K562 (cell line): ENCODE measurements at regions not wholly inside any gene's neighbourhood (a gene's known extent, or its start where the extent isn't known, plus 50 kb on each side); places are given as distances from the start of the nearest gene placed in this dataset.

Experiments
- E4F1 ChIP-seq: fragments of 250-450 bp; sonication (Bioruptor Pico); IDR thresholded peaks from 2 replicates; pipeline ENCODE4 v1.5.0; 2021; ENCODE audit warnings: mild to moderate bottlenecking, borderline replicate concordance
- EHMT2 ChIP-seq: fragments of 450-650 bp; IDR thresholded peaks from 2 replicates; pipeline ENCODE4 v1.6.1; 2018; ENCODE audit warnings: antibody characterized with exemption
- ELK1 ChIP-seq: sonication (generic); formaldehyde crosslinking; IDR thresholded peaks from 2 replicates; pipeline ENCODE4 v1.8.1; 2022; ENCODE audit warnings: missing genetic modification reagents
- RBM39 ChIP-seq: fragments of 200-400 bp; formaldehyde crosslinking; optimal IDR thresholded peaks from 2 replicates; pipeline ENCODE3; 2018; ENCODE audit warnings: low read depth, low read length
- ZNF263 ChIP-seq: sonication (generic); formaldehyde crosslinking; IDR thresholded peaks from 2 replicates; pipeline ENCODE4 v1.8.0; 2022; ENCODE audit warnings: mild to moderate bottlenecking, missing genetic modification reagents, borderline replicate concordance
- ZNF717 ChIP-seq: fragments of 250-450 bp; sonication (Bioruptor Pico); IDR thresholded peaks from 2 replicates; pipeline ENCODE4 v1.5.0; 2021
- TF ChIP-seq, protein P1 (sequence below): fragments of 250-450 bp; sonication (Bioruptor Pico); IDR thresholded peaks from 2 replicates; pipeline ENCODE4 v1.6.1; 2021; ENCODE audit warnings: mild to moderate bottlenecking
- TF ChIP-seq, protein P2 (sequence below): fragments of 450-650 bp; IDR thresholded peaks from 2 replicates; pipeline ENCODE4 v1.6.1; 2017; ENCODE audit warnings: antibody characterized with exemption

DNA sequence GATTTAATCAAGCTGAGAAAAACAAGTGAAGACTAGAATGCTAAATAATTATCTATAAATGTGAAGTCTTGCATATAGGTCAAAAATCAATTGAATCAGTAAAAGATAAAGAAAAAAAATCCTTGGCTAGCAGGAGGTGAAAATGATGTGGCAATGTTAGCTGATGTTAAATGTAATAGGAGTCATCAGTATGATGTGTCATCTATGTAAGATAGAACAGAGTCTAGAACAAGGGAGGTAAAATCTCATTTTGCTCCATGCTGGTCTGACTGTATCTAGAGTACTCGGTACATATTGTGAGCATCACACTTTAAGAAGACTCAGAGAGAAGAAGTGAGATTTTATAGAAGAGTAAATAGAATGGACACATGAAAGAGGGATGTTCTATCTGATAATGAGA, 721.2 kb downstream of the ETS1 start (continued):
- TF ChIP-seq, protein P1, sequence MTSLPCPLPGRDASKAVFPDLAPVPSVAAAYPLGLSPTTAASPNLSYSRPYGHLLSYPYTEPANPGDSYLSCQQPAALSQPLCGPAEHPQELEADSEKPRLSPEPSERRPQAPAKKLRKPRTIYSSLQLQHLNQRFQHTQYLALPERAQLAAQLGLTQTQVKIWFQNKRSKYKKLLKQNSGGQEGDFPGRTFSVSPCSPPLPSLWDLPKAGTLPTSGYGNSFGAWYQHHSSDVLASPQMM (CRISPR knock-in tag): no peak
- TF ChIP-seq ZNF263 (no peak), E4F1 (CRISPR knock-in tag) (no peak), ZNF717 (CRISPR knock-in tag) (no peak), RBM39 (no peak), EHMT2 (no peak), ELK1 (CRISPR knock-in tag) (no peak)
- TF ChIP-seq, protein P2, sequence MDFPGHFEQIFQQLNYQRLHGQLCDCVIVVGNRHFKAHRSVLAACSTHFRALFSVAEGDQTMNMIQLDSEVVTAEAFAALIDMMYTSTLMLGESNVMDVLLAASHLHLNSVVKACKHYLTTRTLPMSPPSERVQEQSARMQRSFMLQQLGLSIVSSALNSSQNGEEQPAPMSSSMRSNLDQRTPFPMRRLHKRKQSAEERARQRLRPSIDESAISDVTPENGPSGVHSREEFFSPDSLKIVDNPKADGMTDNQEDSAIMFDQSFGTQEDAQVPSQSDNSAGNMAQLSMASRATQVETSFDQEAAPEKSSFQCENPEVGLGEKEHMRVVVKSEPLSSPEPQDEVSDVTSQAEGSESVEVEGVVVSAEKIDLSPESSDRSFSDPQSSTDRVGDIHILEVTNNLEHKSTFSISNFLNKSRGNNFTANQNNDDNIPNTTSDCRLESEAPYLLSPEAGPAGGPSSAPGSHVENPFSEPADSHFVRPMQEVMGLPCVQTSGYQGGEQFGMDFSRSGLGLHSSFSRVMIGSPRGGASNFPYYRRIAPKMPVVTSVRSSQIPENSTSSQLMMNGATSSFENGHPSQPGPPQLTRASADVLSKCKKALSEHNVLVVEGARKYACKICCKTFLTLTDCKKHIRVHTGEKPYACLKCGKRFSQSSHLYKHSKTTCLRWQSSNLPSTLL: no peak
